GM18870 (cell line): ENCODE measurements at regions not wholly inside any gene's neighbourhood (a gene's known extent, or its start where the extent isn't known, plus 50 kb on each side); places are given as distances from the start of the nearest gene placed in this dataset.

ENCODE experiments used
- ATAC-seq: cut with Tn5 transposase; IDR thresholded peaks from one replicate; pipeline ENCODE4 v1.9.1; 2021; ENCODE audit warnings: moderate library complexity; ENCODE audit not compliant: unreplicated experiment

DNA sequence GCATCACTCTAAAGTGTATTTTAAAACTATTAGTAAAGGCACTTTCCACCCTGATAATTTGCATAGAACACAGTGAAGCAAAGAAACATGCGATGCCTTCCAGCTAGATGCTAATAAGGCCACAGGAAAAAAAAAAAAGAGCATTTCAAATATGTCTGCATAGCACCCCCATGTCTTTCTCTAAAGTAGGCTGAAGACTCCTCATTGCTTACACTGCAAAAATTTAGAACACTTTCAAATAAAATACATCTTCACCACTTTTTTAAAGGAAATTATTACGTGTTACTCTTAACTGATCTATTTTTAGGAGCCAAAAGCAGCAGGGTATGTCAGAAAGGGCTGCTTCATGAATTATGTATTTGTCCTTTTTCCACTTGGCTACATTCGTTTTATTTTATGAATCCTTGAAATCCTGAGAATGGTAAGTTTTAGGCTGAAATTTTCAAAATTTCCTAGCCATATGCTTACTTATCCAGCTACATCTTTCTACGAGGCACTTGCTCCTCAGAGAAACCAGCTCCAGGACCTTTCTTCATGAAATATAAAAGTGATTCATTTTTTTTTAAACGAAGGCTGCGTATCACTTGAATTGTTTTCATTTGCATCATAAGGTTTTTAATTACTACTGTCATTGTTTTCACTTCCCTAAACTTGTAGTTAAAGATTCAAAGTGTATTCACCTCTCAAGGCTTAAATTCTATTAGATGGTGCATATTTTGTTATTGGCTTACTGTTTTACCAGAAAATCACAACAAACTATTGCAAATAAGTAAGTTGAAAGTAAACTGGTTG lies 513.0 kb downstream of the PTPRC start:
- peak; percentile 71 for ATAC-seq

GRCh38 chr1:199152676-199153075 lies 513.8 kb downstream of the PTPRC start:
- no peak for ATAC-seq

DNA sequence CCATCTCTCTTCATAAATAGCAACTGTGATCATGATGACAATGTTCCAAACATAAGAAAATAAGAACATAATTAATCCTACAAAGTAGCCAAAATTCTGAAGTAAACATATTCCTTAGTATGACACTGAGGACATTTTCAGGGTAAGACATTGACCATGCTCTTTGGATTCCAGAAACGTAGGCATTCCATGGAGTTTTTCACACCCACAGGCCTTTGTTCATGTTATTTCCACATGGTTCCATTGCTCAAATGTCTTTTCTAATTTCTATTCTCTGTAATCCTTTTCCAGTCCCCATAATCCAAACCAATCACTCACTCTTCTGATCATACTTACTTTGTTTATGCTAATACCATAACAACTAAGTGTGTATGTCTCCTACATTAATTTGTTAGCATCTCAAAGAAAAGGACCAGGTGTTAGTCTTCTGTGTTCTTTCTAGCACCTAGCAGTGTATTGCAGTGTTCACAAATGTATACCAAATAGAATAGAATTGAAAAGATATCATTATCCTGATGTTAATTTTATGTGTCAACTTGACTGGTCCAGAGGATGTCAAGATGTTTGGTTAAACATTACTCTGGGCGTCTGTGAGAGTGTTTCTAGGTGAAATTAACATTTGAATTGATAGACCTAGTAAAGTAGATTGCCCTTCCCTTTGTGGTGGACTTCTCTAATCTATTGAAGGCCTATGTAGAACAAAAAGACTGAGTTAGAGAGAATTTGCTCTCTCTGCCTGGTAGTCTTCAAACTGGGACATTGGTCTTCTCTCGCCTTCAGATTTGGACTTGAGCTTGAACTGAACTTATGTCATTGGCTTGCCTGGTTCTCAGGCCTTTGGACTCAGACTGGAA lies 516.6 kb downstream of the PTPRC start:
- no peak for ATAC-seq

GRCh38 chr1:199157494-199157893 lies 518.7 kb downstream of the PTPRC start:
- no peak for ATAC-seq

DNA sequence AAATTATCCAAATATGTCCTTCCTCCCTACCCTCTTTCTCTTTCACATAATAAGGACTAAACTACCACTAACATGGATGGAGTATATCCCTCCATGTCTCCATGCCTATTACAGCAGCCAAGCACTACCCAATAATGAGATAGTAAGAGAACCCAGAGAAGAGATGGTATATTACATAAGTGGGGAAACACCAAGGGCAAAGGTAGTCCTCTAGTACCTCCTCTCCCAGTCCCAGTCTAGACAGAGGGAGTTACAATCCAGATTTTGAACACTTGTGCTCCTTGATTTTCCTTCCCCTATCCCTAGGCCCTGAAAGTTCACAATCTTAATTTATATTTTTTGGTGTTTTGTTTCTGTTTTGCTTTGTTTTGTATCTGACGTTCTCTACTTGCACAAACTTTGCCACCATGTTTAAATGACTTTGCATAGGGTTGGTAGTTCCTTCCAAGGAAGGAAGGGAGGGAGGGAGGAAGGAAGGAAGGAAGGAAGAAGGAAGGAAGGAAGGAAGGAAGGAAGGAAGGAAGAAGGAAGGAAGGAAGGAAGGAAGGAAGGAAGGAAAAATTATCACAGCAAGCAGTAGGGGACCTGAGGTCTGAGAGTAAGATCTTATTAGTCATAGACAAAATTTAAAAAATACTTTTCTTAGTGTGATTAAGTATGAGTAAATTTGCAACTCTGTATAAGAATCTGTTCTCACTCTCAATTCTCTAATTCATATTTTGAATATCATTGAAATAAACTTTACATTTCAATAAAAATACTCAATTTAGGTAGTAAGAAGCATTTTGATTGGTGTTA lies 521.9 kb downstream of the PTPRC start:
- no peak for ATAC-seq

GRCh38 chr1:199161319-199161680 lies 522.5 kb downstream of the PTPRC start:
- no peak for ATAC-seq

DNA sequence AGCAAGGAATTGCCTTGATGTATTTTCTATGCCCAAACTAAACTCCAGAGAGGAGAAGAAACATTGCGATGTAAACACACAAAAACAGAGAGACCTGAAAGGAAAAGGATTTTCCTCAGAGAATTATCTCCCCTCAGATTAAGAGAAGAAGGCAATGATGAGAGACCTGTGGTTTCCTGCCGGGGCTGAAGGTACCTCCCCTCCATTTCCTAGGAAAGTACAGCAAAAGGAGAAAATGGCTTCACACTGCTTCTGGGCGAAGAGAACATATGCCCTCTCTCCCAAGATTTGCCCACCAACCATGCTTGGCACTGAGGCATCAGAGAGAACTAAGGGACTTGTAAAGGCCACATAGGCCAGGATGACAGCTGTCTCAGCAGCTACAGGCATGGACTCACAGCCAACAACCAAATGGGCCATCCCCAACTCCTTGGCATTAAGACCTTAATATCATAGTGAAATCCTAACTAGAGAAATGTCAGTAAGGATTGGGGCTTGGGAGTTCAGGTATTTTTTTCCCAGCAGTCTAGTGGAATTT lies 523.0 kb downstream of the PTPRC start:
- no peak for ATAC-seq

GRCh38 chr1:199163267-199163666 lies 524.4 kb downstream of the PTPRC start:
- no peak for ATAC-seq

DNA sequence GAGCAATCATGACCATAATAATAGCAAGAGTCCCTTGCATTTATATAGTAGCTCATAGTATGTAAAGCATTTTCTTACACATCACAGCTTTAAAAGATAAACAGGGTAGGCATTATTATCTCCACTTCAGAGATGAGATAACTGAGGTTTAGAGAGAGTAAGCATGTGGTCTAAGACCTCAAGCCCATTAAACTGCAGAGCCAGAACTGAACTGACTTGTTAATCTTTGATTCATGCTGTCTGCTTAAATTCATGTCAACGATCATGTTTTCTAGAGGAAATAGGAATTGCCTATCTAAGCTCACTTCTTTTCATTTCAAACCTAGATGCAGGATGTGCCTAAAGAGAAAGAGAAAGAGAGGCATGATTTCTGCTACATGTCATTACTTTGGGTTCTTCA lies 524.8 kb downstream of the PTPRC start:
- ATAC-seq: no peak

DNA sequence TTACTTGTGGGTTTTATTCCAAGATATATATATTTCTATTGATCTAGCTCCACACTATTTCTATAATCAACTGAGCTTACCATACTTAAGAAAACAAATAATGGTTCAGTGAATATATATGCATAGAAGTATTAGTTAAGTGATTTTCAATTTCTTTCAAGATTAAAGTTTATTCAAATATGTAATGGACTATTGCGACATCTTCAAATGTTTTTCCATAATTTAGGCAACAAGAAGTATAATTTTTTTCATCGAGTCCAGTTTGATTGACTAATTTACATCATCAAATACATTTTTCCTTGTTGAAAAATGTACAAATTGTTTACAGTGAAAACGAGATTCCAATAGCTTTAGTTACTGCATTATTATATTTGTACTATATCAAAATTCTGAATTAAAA lies 528.6 kb downstream of the PTPRC start:
- ATAC-seq: no peak

DNA sequence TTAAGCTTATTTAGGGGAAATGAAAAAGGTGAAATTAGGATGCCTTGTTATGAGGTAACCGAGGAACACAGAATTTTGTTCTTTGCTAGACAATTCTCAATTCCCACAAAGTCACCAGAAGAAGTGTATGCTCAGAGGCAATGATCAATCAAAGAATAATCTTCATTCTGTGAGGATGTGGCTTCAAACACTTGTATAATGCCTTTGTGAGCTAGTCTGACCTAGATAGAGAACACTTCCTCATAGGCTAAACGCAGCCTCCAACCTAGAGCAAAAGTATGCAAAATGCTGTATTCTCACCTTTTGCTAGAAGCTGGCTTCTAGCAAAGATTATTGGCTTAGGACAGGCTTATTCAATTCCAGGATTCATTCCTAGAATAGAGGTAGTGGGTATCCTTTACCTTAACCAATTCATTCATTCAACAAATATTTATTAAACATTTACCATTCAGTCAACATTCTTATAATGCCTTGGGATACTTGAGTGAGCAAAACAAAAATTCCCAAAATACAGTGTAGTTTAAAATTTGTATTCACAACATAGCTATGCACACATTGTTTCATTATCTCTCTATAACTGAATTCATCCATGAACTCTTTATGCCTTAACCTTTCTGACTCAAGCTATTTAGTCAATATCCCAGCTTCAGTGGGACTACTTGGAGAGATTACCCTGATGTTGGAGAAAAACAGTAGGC lies 530.2 kb downstream of the PTPRC start:
- no peak for ATAC-seq

DNA sequence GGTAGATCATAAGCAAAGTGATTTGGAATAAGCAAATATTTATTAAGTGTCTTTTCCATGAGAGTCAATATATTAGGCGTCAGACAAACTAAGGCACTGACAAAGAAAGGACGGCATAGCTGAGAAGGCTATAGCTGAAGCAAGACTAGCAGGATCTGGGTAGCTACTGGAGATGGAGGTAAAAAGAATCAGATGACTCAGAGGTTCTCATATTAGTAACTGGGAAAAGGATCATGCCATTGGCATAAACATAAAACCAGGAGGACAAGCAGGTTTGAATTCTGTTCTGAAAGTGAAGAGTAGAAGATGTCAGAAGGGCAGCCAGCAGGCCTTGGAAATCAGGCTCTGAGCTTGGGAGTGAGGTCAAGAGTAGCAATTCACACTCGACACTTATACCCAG lies 531.9 kb downstream of the PTPRC start:
- ATAC-seq: no peak

- peak; percentile 18 for ATAC-seq
These were observed 533.6 kb downstream of the PTPRC start for GRCh38 chr1:199172171-199173124.

DNA sequence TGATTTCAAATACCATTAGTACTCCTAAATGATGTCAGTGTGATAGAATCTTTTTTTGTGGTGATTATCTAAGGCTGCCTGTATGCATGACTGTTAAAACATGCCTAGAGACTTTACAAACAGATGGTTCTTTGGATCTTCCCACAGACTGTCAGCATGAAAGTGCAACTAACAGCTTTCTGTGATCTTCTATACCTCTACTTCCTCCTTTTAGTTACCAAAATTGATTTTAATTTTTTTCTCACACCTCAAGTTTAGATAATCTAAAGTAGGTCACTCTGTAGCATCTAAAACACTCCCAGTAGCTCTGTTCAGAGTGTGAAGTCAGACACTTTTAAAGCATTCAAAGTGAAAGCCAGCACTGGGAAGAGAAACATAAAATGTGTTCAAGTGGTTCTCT lies 534.5 kb downstream of the PTPRC start:
- peak; percentile 98 for ATAC-seq

GRCh38 chr1:199174336-199174735 lies 535.5 kb downstream of the PTPRC start:
- no peak for ATAC-seq

DNA sequence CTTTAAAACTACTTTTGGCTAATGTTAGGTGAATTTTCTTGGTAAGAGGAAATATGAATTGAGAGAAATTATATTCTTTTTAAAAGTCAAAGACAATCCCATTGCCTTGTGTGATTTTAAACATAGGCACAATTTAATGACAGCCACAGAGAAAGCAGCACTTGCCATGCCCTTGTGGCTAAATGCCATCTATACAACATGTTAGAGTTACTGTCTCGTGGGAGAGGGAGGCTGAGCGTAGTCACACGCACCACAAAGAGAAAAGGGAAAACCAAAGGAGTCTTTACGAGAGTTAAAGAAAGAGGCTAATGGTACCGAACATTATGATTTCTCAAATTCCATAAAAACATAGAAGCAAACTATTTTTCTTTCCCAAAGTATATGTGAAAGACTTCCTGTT lies 537.9 kb downstream of the PTPRC start:
- no peak for ATAC-seq

DNA sequence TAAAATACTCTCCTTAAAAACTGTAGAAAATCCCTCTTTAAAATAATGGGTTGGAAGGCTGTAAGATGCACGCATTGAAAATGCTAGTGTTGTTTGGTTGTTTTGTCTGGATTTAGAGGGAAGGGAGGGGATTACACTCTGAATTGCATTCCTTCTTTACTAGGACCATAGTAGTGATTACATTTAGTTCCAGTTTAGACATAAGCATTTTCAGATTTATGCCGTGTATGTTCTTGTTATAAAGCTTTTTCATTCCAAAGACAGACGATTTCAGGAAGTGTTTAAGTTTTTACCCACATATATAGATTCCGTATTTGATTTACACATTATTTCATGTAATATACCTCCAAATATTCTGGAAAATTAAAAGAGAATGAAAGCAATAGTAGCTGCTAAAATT lies 538.4 kb downstream of the PTPRC start:
- ATAC-seq: no peak

- ATAC-seq: no peak
These were observed 539.8 kb downstream of the PTPRC start for GRCh38 chr1:199178646-199179045.

DNA sequence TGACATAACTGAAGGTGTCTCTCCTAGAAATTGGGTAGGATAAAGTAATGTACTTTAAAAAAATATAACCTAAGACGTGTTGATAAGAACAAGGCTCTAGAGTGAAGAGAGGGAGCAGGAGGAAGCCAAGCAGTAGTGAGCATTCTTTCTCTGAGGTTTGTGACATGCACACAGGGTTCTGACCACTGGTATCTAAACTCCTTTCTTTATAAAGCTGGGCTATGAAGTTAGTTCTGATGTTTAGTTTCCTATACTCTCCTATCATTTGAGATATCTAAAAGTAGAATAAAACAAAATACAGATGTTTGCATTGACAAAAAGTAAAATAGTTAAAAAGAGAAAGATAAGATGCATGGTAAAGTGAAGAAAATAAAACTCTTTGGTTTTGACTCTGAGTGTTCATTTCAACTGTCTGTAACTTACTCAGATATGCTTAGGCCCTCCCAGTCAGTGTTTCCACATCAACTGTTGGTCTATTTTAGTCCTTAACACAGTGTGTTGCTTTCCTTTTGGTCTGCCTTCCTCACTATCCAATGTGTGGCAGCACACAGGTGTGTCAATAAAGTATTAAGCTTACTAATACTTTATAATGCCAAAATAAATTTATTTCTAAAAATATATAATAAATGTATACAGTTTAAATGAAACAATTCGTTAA lies 543.5 kb downstream of the PTPRC start:
- ATAC-seq: peak; percentile 85
